GM04504 (cell line): ENCODE measurements at regions not wholly inside any gene's neighbourhood (a gene's known extent, or its start where the extent isn't known, plus 50 kb on each side); places are given as distances from the start of the nearest gene placed in this dataset.

Experiments used
- DNase-seq: peaks from one replicate; pipeline ENCODE4 v3.0.0-alpha.2; 2012; ENCODE audit warnings: low read depth

- DNase-seq, result peak; percentile 80
These were observed 226.4 kb upstream of the HABP2 start for GRCh38 chr10:113326160-113327111.

- peak; percentile 80 for DNase-seq
These were observed 223.7 kb upstream of the HABP2 start for GRCh38 chr10:113329121-113329596.

- DNase-seq, result no peak
These were observed 220.9 kb upstream of the HABP2 start for GRCh38 chr10:113331961-113332360.

- no peak for DNase-seq
These were observed 219.5 kb upstream of the HABP2 start for GRCh38 chr10:113333313-113333712.

GRCh38 chr10:113335592-113335991 lies 217.3 kb upstream of the HABP2 start:
- no peak for DNase-seq

- DNase-seq, result no peak
These were observed 216.2 kb upstream of the HABP2 start for GRCh38 chr10:113336549-113337130.

GRCh38 chr10:113337142-113337541 lies 215.7 kb upstream of the HABP2 start:
- DNase-seq, result no peak

- no peak for DNase-seq
These were observed 213.7 kb upstream of the HABP2 start for GRCh38 chr10:113339121-113339520.

GRCh38 chr10:113340282-113340681 lies 212.6 kb upstream of the HABP2 start:
- DNase-seq, result no peak

- no peak for DNase-seq
These were observed 211.7 kb upstream of the HABP2 start for GRCh38 chr10:113341138-113341537.

GRCh38 chr10:113345826-113346624 lies 206.8 kb upstream of the HABP2 start:
- no peak for DNase-seq

- DNase-seq, result no peak
These were observed 205.3 kb upstream of the HABP2 start for GRCh38 chr10:113347508-113347907.

GRCh38 chr10:113348694-113349093 lies 204.2 kb upstream of the HABP2 start:
- no peak for DNase-seq

GRCh38 chr10:113350311-113351040 lies 202.4 kb upstream of the HABP2 start:
- DNase-seq, result no peak

- no peak for DNase-seq
These were observed 198.1 kb upstream of the HABP2 start for GRCh38 chr10:113354711-113355110.

- DNase-seq, result peak; percentile 54
These were observed 195.8 kb upstream of the HABP2 start for GRCh38 chr10:113356794-113357680.

GRCh38 chr10:113357681-113358300 lies 195.1 kb upstream of the HABP2 start:
- no peak for DNase-seq

GRCh38 chr10:113359655-113360054 lies 193.2 kb upstream of the HABP2 start:
- DNase-seq, result no peak

- DNase-seq, result no peak
These were observed 192.0 kb upstream of the HABP2 start for GRCh38 chr10:113360870-113361269.

GRCh38 chr10:113362645-113363091 lies 190.2 kb upstream of the HABP2 start:
- DNase-seq, result peak; percentile 40
